Neuron (in vitro differentiated cells): ENCODE measurements at regions not wholly inside any gene's neighbourhood (a gene's known extent, or its start where the extent isn't known, plus 50 kb on each side); places are given as distances from the start of the nearest gene placed in this dataset.
"Not testable (repeated sequence)": the region's sequence is repeated elsewhere in the genome, so short reads cannot be mapped to it uniquely, and the experiment has no call there.

Source experiments
- H2AFZ ChIP-seq: one replicate; pipeline ENCODE4 v1.6.1; 2013; ENCODE audit warnings: low read depth, mild to moderate bottlenecking, inconsistent platforms, low read length, moderate library complexity
- H3K27me3 ChIP-seq: one replicate; pipeline ENCODE4 v1.6.1; 2013; ENCODE audit warnings: low read length; ENCODE audit not compliant: insufficient read depth
- H3K36me3 ChIP-seq: one replicate; pipeline ENCODE4 v1.6.1; 2013; ENCODE audit warnings: low read length; ENCODE audit not compliant: insufficient read depth
- H3K4me1 ChIP-seq: one replicate; pipeline ENCODE4 v1.6.1; 2013; ENCODE audit warnings: low read length; ENCODE audit not compliant: insufficient read depth
- H3K4me3 ChIP-seq: 2 replicates; pipeline ENCODE4 v1.5.1; 2013; ENCODE audit warnings: mild to moderate bottlenecking, low read length, moderate library complexity
- H3K9me3 ChIP-seq: one replicate; pipeline ENCODE4 v1.6.1; 2013; ENCODE audit warnings: low read length

DNA sequence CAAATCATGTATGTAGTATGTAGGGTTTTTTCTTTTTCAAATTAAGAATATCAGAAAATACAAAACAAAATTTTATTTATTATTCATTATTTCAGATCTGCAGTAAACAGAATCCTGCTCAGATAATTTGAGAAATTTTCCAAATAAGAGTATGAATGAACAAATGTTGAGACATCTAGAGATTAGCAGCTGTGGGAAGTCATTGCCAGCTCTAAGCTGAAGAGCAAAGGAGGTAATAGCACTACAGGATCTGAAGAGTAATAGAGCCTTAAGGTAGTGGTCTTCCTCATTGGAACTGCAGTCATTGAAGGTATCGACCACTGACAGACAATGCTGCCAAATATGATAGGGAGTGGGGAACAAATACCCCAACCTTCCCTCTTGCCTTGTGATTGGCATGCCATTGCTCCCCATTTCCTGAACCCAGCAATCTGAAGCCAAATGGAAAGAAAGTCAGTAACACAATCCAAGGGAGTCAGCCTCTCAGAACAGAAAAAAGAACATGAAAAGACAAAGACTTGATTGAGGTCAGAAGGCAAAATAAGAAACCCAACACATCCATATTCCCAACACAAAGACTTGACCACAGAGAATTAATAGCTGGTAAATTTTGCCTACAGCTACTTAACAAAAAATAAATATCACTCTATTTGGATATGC lies 963.4 kb upstream of the ADAMTS5 start:
- H3K4me3 ChIP-seq, H3K36me3 ChIP-seq, H3K9me3 ChIP-seq, H3K27me3 ChIP-seq, H2AFZ ChIP-seq, H3K4me1 ChIP-seq: not testable (repeated sequence)

DNA sequence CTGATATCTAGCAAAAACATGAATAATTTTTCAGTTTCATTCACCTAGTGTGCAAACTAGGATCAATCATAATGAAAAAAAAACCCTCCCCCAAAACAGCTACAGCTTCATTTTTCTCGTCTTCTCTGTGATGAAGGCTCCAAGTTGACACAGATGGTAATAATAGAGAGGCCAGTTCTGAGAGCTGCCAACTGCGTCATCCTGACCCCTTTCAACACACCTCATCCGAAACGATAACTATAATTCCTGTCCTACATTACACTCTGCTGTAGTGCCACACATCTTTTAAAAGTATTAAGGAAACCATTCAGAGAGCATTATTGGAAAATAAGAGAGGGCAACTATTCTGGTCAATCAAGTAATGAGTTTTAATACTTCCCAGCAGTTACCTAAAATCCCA lies 962.3 kb upstream of the ADAMTS5 start:
- not testable (repeated sequence) for H3K27me3 ChIP-seq, H3K4me3 ChIP-seq, H3K4me1 ChIP-seq, H3K9me3 ChIP-seq, H2AFZ ChIP-seq, H3K36me3 ChIP-seq

DNA sequence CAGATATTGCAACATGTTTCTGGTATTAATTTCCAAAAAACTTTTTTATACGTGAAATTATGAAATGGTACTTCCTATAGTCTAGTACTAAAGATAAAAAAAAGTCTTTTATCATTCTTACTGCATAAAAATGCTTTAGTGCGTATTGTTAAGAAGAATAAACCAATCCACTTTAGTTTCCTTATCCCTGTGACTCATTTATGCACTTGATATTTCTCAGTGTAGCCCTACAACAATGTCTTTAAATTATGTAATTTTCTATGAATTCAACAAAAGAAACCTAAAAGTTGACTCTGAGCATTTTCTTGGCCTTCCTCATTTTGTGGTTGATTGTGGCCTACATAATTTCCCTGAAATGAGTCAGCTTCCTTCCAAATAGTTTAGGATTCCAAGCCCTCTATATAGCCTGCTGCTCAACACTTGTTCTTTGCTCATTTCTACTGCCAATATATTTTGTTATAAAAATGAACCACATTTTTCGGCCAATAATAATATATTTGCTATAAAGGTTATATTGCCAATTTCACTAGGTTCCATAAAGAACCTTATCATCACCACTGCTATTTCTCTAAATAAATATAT lies 961.7 kb upstream of the ADAMTS5 start:
- H2AFZ ChIP-seq, H3K4me1 ChIP-seq, H3K36me3 ChIP-seq, H3K9me3 ChIP-seq, H3K27me3 ChIP-seq, H3K4me3 ChIP-seq: not testable (repeated sequence)

DNA sequence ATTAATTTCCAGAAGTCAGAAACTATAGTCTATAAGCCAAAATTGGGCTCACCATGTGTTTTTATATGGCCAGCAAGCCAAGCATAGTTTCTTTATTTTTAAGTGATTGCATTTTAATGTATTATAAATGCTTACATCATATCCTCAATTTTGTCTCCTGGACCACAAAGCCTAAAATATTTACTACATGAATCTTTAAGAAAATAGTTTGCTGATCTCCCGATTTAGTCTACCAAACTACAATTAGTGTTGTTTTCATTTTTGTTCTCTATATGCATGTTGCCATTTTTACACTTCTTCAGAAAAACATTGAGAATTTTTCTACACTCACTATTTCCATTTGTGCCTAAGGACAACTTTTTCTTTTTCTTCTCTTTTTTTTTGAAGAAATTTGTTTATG lies 954.5 kb upstream of the ADAMTS5 start:
- not testable (repeated sequence) for H3K4me3 ChIP-seq, H2AFZ ChIP-seq, H3K4me1 ChIP-seq, H3K9me3 ChIP-seq, H3K27me3 ChIP-seq, H3K36me3 ChIP-seq

DNA sequence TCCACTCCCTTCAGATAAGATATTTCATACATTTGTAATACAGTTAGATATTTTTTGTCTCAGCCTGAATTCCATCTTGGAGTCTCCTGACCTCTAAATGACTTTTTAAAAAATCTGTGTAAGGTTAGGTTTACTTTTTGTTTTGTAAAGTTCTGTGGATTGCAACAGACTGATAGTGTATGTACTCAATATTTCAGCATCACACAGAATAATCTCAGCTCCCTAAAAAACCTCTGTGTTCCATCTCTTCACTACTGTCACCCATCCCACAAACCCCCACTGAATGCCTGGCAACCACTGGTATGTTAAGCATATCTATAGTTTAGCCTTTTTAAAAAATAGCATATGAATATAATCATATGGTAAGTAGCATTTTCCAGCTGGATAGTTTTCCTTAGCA lies 951.1 kb upstream of the ADAMTS5 start:
- not testable (repeated sequence) for H2AFZ ChIP-seq, H3K36me3 ChIP-seq, H3K4me1 ChIP-seq, H3K27me3 ChIP-seq, H3K4me3 ChIP-seq, H3K9me3 ChIP-seq

DNA sequence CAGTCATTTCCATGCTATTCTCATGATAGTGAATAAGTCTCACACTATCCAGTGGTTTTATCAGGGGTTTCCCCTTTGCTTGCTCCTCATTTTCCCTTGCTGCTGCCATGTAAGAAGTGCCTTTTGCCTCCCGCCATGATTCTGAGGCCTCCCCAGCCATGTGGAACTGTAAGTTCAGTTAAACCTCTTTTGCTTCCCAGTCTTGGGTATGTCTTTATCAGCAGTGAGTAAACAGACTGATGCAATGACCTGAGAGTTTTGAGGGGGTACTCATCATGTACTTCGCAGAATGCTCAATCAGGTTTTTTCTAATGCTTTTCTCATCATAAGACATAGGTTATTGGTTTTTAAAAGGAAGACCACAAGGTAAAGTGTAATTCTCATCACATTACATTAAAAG lies 949.4 kb upstream of the ADAMTS5 start:
- H3K27me3 ChIP-seq, H2AFZ ChIP-seq: not testable (repeated sequence)

DNA sequence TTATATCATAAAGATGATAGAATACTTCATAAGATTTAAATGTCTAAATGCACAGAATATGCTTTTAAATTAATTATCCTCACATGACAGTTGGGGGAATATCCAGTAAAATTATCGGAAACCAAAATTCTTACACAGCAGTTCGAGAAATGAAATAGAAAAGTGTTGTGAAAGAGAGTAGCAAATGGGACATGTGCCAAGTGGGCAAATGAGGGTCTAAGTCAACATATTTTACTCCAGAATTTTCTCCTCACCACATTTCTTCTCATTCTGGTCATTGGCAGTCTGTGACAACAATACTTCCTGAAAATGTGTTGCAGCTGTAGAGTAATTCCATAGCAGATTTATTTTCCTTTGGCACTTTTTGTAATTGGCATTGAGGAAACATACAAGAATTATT lies 945.2 kb upstream of the ADAMTS5 start:
- H3K27me3 ChIP-seq, H2AFZ ChIP-seq, H3K4me1 ChIP-seq, H3K36me3 ChIP-seq, H3K4me3 ChIP-seq, H3K9me3 ChIP-seq: not testable (repeated sequence)

More for the DNA sequence above, 949.4 kb upstream of the ADAMTS5 start:
- not testable (repeated sequence) for H3K4me1 ChIP-seq, H3K4me3 ChIP-seq, H3K9me3 ChIP-seq, H3K36me3 ChIP-seq

DNA sequence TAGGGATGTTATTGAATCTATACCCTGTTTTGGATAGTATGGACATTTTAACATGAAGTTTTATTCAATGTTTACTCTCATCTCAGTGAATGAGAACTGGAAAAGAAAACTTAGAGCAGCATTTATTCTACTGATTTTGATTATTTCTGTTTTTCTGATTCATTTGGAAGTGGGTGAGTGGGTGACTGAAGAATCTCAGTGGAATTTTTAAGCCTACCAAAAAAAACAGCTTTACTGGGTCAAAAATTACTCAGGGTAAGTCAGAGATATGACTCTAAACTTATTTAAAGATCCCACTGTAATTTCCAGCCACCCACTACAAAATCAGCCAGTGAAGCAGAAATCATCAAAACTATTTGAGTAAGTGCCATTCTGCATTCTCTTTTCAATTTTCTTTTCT lies 942.6 kb upstream of the ADAMTS5 start:
- H3K36me3 ChIP-seq, H3K9me3 ChIP-seq, H2AFZ ChIP-seq, H3K4me3 ChIP-seq, H3K4me1 ChIP-seq, H3K27me3 ChIP-seq: not testable (repeated sequence)

DNA sequence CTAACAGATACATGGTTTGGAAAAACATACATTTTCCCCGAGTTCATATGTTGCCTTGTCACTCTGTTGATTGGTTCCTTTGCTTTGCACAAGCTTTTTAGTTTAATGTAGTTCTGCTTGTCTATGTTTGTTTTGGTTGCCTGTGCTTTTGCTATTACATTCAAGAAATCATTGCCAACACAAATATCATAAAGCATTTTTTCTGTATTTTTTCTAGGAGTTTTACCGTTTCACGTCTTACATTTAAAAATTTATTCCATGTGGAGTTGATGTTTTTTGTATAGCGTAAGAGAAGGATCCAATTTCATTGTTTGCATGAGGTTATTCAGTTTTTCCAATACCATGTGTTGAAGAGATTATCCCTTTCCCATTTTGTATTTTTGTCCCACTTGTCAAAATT lies 941.9 kb upstream of the ADAMTS5 start:
- not testable (repeated sequence) for H3K27me3 ChIP-seq, H3K4me3 ChIP-seq, H2AFZ ChIP-seq, H3K9me3 ChIP-seq, H3K36me3 ChIP-seq, H3K4me1 ChIP-seq

DNA sequence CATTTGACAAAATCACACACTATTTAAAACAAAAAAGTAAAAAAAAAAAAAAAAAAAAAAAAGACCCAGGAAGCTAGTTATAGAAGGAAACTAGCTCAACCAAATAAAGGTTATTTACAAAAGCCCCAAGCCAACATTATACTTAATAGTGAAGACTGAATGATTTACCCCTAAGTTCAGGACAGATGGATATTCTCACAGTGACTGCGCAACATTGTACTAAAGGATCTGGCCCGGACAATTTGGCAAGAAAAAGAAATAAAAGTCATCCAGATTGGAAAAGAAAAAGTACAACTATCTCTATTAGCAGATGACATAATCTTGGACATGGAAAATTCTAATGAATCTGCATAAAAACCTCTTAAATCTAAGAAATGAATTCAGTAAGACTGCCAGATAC lies 936.0 kb upstream of the ADAMTS5 start:
- H3K4me3 ChIP-seq, H2AFZ ChIP-seq, H3K9me3 ChIP-seq, H3K36me3 ChIP-seq, H3K4me1 ChIP-seq, H3K27me3 ChIP-seq: not testable (repeated sequence)

DNA sequence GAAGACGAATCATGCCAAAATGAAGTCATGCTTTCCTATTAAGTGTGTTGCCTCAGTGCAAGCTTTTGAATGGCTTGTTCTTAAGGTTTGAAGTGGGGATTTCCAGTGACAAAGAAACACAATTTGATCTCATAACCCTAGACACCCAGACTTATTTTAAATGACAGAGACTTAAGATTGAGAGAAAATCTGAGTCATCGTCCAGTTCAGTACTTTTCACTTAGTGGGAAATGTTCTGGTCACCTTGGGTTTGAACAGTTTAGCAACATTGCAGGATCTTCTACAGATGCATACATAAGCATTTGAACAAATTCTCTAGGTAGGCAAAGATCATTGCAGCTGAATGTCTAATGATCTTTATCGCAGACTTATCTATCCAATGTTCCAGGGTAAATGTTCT lies 926.7 kb upstream of the ADAMTS5 start:
- not testable (repeated sequence) for H3K9me3 ChIP-seq, H3K4me3 ChIP-seq, H2AFZ ChIP-seq, H3K27me3 ChIP-seq, H3K4me1 ChIP-seq, H3K36me3 ChIP-seq

DNA sequence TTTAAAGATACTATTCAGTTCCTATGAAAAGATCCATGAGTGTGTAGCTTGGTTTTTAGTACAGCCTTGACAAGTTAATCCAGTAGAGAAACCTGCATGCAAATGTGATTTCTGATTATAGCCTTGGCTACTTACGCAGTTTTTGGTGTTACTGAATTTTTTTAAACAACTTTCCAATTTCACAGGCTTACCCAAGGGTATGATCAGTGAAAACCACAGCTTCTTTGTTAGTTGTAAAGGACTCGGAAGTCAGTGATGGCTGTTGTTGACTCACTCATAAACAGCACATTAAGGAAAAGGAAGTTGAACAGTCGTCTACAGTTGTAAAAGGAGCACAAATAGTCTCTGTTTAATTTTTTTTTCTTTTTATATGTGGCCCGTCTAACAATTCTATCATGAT lies 924.6 kb upstream of the ADAMTS5 start:
- H3K36me3 ChIP-seq, H3K4me1 ChIP-seq, H3K9me3 ChIP-seq, H3K27me3 ChIP-seq, H2AFZ ChIP-seq, H3K4me3 ChIP-seq: not testable (repeated sequence)

DNA sequence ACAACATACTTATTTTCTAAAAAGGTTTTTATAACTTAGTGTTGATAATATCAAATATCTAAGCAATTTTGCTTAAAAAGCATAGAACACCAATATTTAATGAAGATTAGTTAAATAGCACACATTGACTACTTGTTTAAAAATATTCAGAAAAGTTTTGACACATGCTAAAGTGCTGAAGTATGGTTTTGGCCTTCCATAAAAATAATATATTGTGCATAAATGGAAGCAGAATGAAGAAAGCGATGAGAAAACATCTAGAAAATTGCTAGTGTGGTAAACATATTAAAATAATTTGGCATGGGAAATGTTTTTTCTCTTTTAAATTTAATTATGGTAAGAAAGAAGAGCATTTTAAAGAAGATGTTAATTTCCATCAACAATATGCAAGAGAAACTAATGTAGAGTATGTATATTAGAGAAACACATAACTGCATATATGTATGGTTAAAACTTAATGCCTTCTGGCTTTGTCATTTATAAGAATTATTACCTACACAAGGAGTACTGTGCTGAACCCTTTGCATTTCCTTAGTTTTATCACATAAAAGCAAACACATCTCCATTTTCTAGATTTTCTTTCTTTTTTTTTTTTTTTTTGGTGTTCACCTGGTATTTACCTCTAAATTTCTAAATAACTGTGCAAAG lies 921.0 kb upstream of the ADAMTS5 start:
- H3K36me3 ChIP-seq, H2AFZ ChIP-seq, H3K27me3 ChIP-seq, H3K4me3 ChIP-seq, H3K4me1 ChIP-seq, H3K9me3 ChIP-seq: not testable (repeated sequence)

DNA sequence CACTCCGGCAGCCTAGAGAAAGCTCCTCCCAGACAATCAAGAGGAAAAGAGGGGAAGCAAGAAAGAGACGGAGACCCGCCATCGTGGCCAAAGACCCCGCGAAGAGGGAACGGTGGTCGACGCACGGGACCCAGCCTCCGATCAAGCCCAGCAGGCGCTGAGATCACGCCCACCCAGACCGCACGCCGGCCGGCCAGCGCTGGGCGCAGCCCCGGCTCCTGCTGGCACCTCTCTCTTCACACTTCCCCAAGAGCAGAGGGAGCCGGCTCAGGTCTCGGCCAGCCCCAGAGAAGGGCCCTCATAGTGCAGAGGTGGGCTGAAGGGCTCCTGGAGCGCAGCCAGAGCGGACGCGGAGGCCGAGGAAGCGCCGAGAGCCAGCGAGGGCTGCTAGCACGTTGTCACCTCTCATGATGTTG lies 918.4 kb upstream of the ADAMTS5 start:
- Histone ChIP-seq H3K4me3 (no peak overlapping the region), H3K36me3 (no peaks in the 10 kb centered on the region), H2AFZ (no peak overlapping the region), H3K9me3 (no peaks in the 10 kb centered on the region), H3K4me1 (no peaks in the 10 kb centered on the region), H3K27me3 (no peaks in the 10 kb centered on the region)
